Right renal pelvis (tissue), 4 donors: ENCODE measurements at regions not wholly inside any gene's neighbourhood (a gene's known extent, or its start where the extent isn't known, plus 50 kb on each side); places are given as distances from the start of the nearest gene placed in this dataset.
A peak's percentile ranks its signal among the peaks of the same experiment; 100 is the strongest.

Experiments
- DNase-seq, 4 donors: peaks; one replicate each; pipeline ENCODE4 v3.0.0-alpha.2; 2013; ENCODE audit warnings: low read depth in 4 of 4, low spot score in 3 of 4, missing footprints in 1 of 4

GRCh38 chr3:72159487-72159886 is 374.5 kb upstream of the PROK2 start:
- DNase-seq, result no peak

GRCh38 chr3:72158639-72159326 is 373.8 kb upstream of the PROK2 start:
- no peak for DNase-seq

- DNase-seq, result no peak
These were observed 373.0 kb upstream of the PROK2 start for GRCh38 chr3:72157748-72158638.

- peak in 1 of 4 donors; percentile 53 for DNase-seq
These were observed 370.6 kb upstream of the PROK2 start for GRCh38 chr3:72155391-72156064.

- DNase-seq, result no peak
These were observed 369.7 kb upstream of the PROK2 start for GRCh38 chr3:72154391-72155335.

- no peak for DNase-seq
These were observed 368.7 kb upstream of the PROK2 start for GRCh38 chr3:72153477-72154314.

- DNase-seq, result peak in 2 of 4 donors; percentile 52 to 66
These were observed 367.9 kb upstream of the PROK2 start for GRCh38 chr3:72152551-72153476.

- no peak for DNase-seq
These were observed 366.7 kb upstream of the PROK2 start for GRCh38 chr3:72151465-72152238.

GRCh38 chr3:72150634-72151412 is 365.9 kb upstream of the PROK2 start:
- peak in 1 of 4 donors; percentile 57 for DNase-seq

GRCh38 chr3:72149645-72150300 is 364.8 kb upstream of the PROK2 start:
- DNase-seq, result no peak

GRCh38 chr3:72147600-72147999 is 362.7 kb upstream of the PROK2 start:
- DNase-seq, result no peak

GRCh38 chr3:72145506-72146380 is 360.8 kb upstream of the PROK2 start:
- no peak for DNase-seq

- DNase-seq, result no peak
These were observed 360.0 kb upstream of the PROK2 start for GRCh38 chr3:72144773-72145505.

GRCh38 chr3:72143966-72144717 is 359.2 kb upstream of the PROK2 start:
- DNase-seq, result no peak
